ENCODE measurements at regions not wholly inside any gene's neighbourhood (a gene's known extent, or its start where the extent isn't known, plus 50 kb on each side); places are given as distances from the start of the nearest gene placed in this dataset.
"Not testable (repeated sequence)": the region's sequence is repeated elsewhere in the genome, so short reads cannot be mapped to it uniquely, and the experiment has no call there.

DNA sequence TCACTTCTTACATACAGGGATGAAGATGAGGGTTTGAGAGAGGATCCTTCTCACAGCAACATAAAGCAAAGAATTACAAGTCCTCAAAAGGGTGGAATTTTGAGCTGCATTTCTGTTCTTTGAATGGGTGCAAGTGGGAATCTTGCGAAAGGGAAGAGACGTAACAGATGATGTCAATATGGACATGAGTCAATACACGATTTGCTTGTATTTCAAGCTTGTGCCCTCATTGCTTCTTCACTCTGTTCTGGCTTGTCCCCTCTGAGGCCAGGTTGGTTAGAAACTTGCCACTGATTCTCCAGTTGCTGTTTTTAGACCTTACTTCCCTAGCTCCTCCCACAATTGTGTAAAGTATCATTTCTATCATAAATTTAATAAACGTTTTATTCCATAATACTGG lies 104.8 kb upstream of the CLINT1 start:
- Mint-ChIP-seq H3K4me1 (ENCODE audit: insufficient read depth, unreplicated experiment) (no peaks in the 10 kb centered on the region), H3K9me3 (ENCODE audit: unreplicated experiment) (no peaks in the 10 kb centered on the region), H3K36me3 (ENCODE audit: insufficient read depth, unreplicated experiment) (no peaks in the 10 kb centered on the region), H3K4me3 (ENCODE audit: unreplicated experiment) (no peak overlapping the region), H3K27ac (ENCODE audit: low read depth, unreplicated experiment) (no peak overlapping the region), H3K27me3 (ENCODE audit: insufficient read depth, unreplicated experiment) (no peaks in the 10 kb centered on the region)
- ChIA-PET POLR2A (interaction anchor here (0.6 kb wide), 1 partner anchor 183 kb away, joined by 3 read pairs; no protein-coding TSS in a partner anchor), CTCF (interaction anchor here (0.6 to 1.7 kb wide), 4 partner anchors 13 to 890 kb away, joined by 3 to 10 read pairs (median 4); no protein-coding TSS in a partner anchor)
- no TSS peak for BruUV-seq (replicated peaks)
- TF ChIP-seq, protein P1, sequence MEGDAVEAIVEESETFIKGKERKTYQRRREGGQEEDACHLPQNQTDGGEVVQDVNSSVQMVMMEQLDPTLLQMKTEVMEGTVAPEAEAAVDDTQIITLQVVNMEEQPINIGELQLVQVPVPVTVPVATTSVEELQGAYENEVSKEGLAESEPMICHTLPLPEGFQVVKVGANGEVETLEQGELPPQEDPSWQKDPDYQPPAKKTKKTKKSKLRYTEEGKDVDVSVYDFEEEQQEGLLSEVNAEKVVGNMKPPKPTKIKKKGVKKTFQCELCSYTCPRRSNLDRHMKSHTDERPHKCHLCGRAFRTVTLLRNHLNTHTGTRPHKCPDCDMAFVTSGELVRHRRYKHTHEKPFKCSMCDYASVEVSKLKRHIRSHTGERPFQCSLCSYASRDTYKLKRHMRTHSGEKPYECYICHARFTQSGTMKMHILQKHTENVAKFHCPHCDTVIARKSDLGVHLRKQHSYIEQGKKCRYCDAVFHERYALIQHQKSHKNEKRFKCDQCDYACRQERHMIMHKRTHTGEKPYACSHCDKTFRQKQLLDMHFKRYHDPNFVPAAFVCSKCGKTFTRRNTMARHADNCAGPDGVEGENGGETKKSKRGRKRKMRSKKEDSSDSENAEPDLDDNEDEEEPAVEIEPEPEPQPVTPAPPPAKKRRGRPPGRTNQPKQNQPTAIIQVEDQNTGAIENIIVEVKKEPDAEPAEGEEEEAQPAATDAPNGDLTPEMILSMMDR (IDR thresholded peaks at IDR 0.05; ENCODE audit: unreplicated experiment) = no peak
- DNase-seq (ENCODE audit: unreplicated experiment) = no peak
- intact Hi-C loops (cut with micrococcal nuclease) = no loop called here

DNA sequence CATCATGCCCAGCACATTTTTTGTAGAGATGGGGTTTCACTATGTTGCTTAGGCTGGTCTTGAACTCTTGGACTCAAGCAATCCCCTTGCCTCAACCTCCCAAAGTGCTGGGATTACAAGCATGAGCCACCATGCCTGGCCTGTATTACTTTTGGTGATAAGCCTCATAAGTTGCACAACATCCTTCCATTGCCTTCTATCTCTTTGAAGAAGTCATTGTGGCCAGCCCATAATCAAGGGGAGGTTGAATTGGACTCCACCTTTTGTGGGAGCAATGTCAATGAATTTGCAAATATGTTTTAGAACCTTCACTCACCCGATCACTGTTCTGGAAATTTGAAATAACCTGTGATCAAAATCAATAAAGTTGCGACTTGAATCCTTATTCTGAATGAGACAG lies 104.3 kb upstream of the CLINT1 start:
- ChIA-PET CTCF (interaction anchor here (0.6 to 4.1 kb wide), 4 partner anchors 12 to 890 kb away, joined by 3 to 22 read pairs (median 7); no protein-coding TSS in a partner anchor), POLR2A (no interaction called here)
- no peak overlapping the region for H3K4me3 Mint-ChIP-seq (ENCODE audit: unreplicated experiment)
- BruUV-seq (replicated peaks) = no TSS peak
- H3K4me1 Mint-ChIP-seq (ENCODE audit: insufficient read depth, unreplicated experiment) = no peaks in the 10 kb centered on the region
- intact Hi-C loops (cut with micrococcal nuclease) = no loop called here
- H3K9me3 Mint-ChIP-seq (ENCODE audit: unreplicated experiment) = no peaks in the 10 kb centered on the region
- H3K27me3 Mint-ChIP-seq (ENCODE audit: insufficient read depth, unreplicated experiment) = no peaks in the 10 kb centered on the region
- H3K27ac Mint-ChIP-seq (ENCODE audit: low read depth, unreplicated experiment) = no peak overlapping the region
- no peak for DNase-seq (ENCODE audit: unreplicated experiment)
- TF ChIP-seq, protein P1 (IDR thresholded peaks at IDR 0.05; ENCODE audit: unreplicated experiment) = no peak
- no peaks in the 10 kb centered on the region for H3K36me3 Mint-ChIP-seq (ENCODE audit: insufficient read depth, unreplicated experiment)

DNA sequence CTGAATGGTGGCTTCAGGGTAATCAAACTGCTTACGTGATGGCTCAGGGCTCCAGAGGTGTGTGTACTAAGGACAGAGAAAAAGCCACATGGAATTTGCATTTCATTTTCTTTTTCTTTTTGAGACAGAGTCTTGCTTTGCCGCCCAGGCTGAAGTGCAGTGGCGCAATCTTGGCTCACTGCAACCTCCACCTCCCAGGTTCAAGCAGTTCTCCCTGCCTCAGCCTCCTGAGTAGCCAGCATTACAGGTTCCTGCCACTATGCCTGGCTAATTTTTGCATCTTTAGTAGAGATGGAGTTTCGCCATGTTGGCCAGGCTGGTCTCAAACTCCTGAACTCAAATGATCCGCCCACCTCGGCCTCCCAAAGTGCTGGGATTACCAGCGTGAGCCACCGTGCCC lies 103.7 kb upstream of the CLINT1 start:
- H3K36me3 Mint-ChIP-seq (ENCODE audit: insufficient read depth, unreplicated experiment); H3K4me1 Mint-ChIP-seq (ENCODE audit: insufficient read depth, unreplicated experiment); BruUV-seq (replicated peaks); H3K27me3 Mint-ChIP-seq (ENCODE audit: insufficient read depth, unreplicated experiment); H3K27ac Mint-ChIP-seq (ENCODE audit: low read depth, unreplicated experiment); intact Hi-C loops (cut with micrococcal nuclease); H3K4me3 Mint-ChIP-seq (ENCODE audit: unreplicated experiment); DNase-seq (ENCODE audit: unreplicated experiment); H3K9me3 Mint-ChIP-seq (ENCODE audit: unreplicated experiment): not testable (repeated sequence)
- ChIA-PET POLR2A (interaction anchor here (1.4 kb wide), 1 partner anchor 14 kb away, joined by 5 read pairs; no protein-coding TSS in a partner anchor), CTCF (interaction anchor here (0.7 to 4.1 kb wide), 4 partner anchors 14 to 201 kb away, joined by 3 to 22 read pairs (median 4); no protein-coding TSS in a partner anchor)

DNA sequence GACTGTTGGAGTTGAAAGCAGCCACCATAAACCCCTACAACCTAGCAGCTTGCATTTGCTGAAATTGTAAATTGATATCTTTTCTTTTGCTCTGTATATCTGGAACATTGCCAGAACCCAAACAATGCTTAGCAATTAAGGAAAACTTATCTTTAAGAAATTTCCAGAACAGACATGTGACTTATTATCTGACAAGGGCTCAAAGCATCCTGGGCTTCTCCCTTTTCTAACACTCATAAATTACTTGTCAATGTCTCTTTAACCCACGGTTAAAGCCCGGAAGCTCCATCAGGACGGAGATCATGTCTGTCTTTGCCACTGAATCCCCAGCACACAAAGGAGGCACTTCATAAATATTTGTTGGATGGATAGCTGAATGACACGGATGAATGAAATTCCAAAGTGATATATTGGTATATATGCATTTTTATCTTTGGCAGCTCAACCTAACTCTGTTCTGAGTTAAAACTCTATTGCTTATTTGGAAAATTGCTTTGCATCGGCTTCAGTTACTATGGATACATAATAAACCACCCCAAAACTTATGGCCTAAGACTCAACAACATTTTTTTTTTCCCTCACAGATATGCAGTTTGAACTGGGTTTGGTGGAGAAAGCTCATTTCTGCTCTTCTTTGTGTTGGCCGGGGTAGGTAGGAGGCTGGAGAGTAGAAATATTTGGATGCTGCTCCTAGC lies 103.1 kb upstream of the CLINT1 start:
- DNase-seq (ENCODE audit: unreplicated experiment) = no peak
- CTCF ChIA-PET = interaction anchor here (0.5 to 4.1 kb wide), 8 partner anchors 11 to 1170 kb away, joined by 3 to 22 read pairs (median 4); no protein-coding TSS in a partner anchor
- no peaks in the 10 kb centered on the region for H3K4me1 Mint-ChIP-seq (ENCODE audit: insufficient read depth, unreplicated experiment)

More for the DNA sequence above, 103.1 kb upstream of the CLINT1 start:
- POLR2A ChIA-PET = interaction anchor here (1.4 kb wide), 1 partner anchor 13 kb away, joined by 5 read pairs; no protein-coding TSS in a partner anchor
- BruUV-seq (replicated peaks) = no TSS peak
- no peaks in the 10 kb centered on the region for H3K9me3 Mint-ChIP-seq (ENCODE audit: unreplicated experiment)
- intact Hi-C loops (cut with micrococcal nuclease) = no loop called here
- H3K27me3 Mint-ChIP-seq (ENCODE audit: insufficient read depth, unreplicated experiment) = no peaks in the 10 kb centered on the region
- TF ChIP-seq, protein P1 (IDR thresholded peaks at IDR 0.05; ENCODE audit: unreplicated experiment) = no peak
- H3K4me3 Mint-ChIP-seq (ENCODE audit: unreplicated experiment) = no peak overlapping the region
- H3K36me3 Mint-ChIP-seq (ENCODE audit: insufficient read depth, unreplicated experiment) = no peaks in the 10 kb centered on the region
- no peak overlapping the region for H3K27ac Mint-ChIP-seq (ENCODE audit: low read depth, unreplicated experiment)
